Liver (tissue), 8 donors: ENCODE measurements at regions not wholly inside any gene's neighbourhood (a gene's known extent, or its start where the extent isn't known, plus 50 kb on each side); places are given as distances from the start of the nearest gene placed in this dataset.

ENCODE experiments used
- DNase-seq: peaks from one replicate; pipeline ENCODE4 v3.0.0-alpha.2; 2017; ENCODE audit warnings: low spot score
- H3K27ac ChIP-seq, 2 donors: one replicate each; pipeline ENCODE4 v1.7.0; 2013; ENCODE audit warnings: inconsistent platforms in 2 of 2, low read length in 2 of 2, control low read depth in 1 of 2, low read depth in 1 of 2, mild to moderate bottlenecking in 1 of 2
- H3K27me3 ChIP-seq, 4 donors: one replicate each; pipeline versions ENCODE4 v1.6.1 to v1.7.0; 2013; ENCODE audit warnings: low read length in 3 of 4, inconsistent platforms in 1 of 4, mild to moderate bottlenecking in 1 of 4, moderate library complexity in 1 of 4; ENCODE audit not compliant: control insufficient read depth in 4 of 4, insufficient read depth in 4 of 4
- H3K36me3 ChIP-seq, 4 donors: one replicate each; pipeline versions ENCODE4 v1.6.1 to v1.7.0; 2013; ENCODE audit warnings: low read length in 3 of 4, mild to moderate bottlenecking in 3 of 4, low read depth in 1 of 4, moderate library complexity in 1 of 4; ENCODE audit not compliant: control insufficient read depth in 4 of 4, insufficient read depth in 3 of 4
- H3K4me1 ChIP-seq, 4 donors: one replicate each; pipeline versions ENCODE4 v1.6.1 to v1.7.0; 2013; ENCODE audit warnings: low read length in 3 of 4, mild to moderate bottlenecking in 3 of 4, moderate library complexity in 1 of 4; ENCODE audit not compliant: control insufficient read depth in 4 of 4, insufficient read depth in 4 of 4
- H3K4me3 ChIP-seq, 3 donors: one replicate each; pipeline versions ENCODE4 v1.6.1 to v1.7.0; 2013; ENCODE audit warnings: low read length in 3 of 3, control low read depth in 1 of 3, low read depth in 1 of 3, mild to moderate bottlenecking in 1 of 3
- H3K9ac ChIP-seq, 2 donors: one replicate each; pipeline ENCODE4 v1.7.0; 2013; ENCODE audit warnings: low read length in 2 of 2, mild to moderate bottlenecking in 2 of 2, moderate library complexity in 2 of 2, control low read depth in 1 of 2, low read depth in 1 of 2
- H3K9me3 ChIP-seq, 4 donors: one replicate each; pipeline versions ENCODE4 v1.6.1 to v1.7.0; 2013; ENCODE audit warnings: low read length in 3 of 4; ENCODE audit not compliant: control insufficient read depth in 4 of 4
- ATF3 ChIP-seq: IDR thresholded peaks from 2 replicates; pipeline ENCODE4 v1.6.1; 2016; ENCODE audit warnings: antibody characterized with exemption
- CTCF ChIP-seq: fragments of 150-350 bp; IDR thresholded peaks from 2 replicates; pipeline ENCODE4 v1.5.1; 2017; ENCODE audit warnings: improper control_type of control experiment, low read depth, low read length; ENCODE audit not compliant: missing input control
- EGR1 ChIP-seq, 2 donors: IDR thresholded peaks; 2 replicates each; pipeline ENCODE4 v1.6.1; 2016 to 2018; ENCODE audit warnings: antibody characterized with exemption in 2 of 2, low read depth in 2 of 2
- FOXA1 ChIP-seq: IDR thresholded peaks from 2 replicates; pipeline ENCODE4 v1.6.1; 2016; ENCODE audit warnings: antibody characterized with exemption
- FOXA2 ChIP-seq: IDR thresholded peaks from 2 replicates; pipeline ENCODE4 v1.6.1; 2016; ENCODE audit warnings: antibody characterized with exemption
- GABPA ChIP-seq, 2 donors: IDR thresholded peaks in 1 of 2; conservative IDR thresholded peaks in 1 of 2; 2 replicates each; pipeline ENCODE4 v1.6.1; 2016; ENCODE audit warnings: antibody characterized with exemption in 2 of 2, mild to moderate bottlenecking in 1 of 2, moderate library complexity in 1 of 2
- HNF4A ChIP-seq, 2 donors: conservative IDR thresholded peaks; 2 replicates each; pipeline ENCODE4 v1.6.1; 2016; ENCODE audit warnings: antibody characterized with exemption in 2 of 2, mild to moderate bottlenecking in 2 of 2
- HNF4G ChIP-seq: IDR thresholded peaks from 2 replicates; pipeline ENCODE4 v1.6.1; 2016; ENCODE audit warnings: antibody characterized with exemption
- JUND ChIP-seq, 2 donors: IDR thresholded peaks; 2 replicates each; pipeline ENCODE4 v1.6.1; 2016; ENCODE audit warnings: antibody characterized with exemption in 2 of 2
- MAX ChIP-seq: IDR thresholded peaks from 2 replicates; pipeline ENCODE4 v1.6.1; 2016; ENCODE audit warnings: antibody characterized with exemption
- NR2F2 ChIP-seq: IDR thresholded peaks from 2 replicates; pipeline ENCODE4 v1.6.1; 2016; ENCODE audit warnings: antibody characterized with exemption
- RAD21 ChIP-seq, 2 donors: IDR thresholded peaks; 2 replicates each; pipeline ENCODE4 v1.6.1; 2016; ENCODE audit warnings: antibody characterized with exemption in 2 of 2, mild to moderate bottlenecking in 2 of 2
- REST ChIP-seq: IDR thresholded peaks from 2 replicates; pipeline ENCODE4 v1.6.1; 2016; ENCODE audit warnings: antibody characterized with exemption, mild to moderate bottlenecking
- RXRA ChIP-seq, 2 donors: IDR thresholded peaks; 2 replicates each; pipeline ENCODE4 v1.6.1; 2017 to 2018; ENCODE audit warnings: antibody characterized with exemption in 2 of 2, mild to moderate bottlenecking in 1 of 2
- SP1 ChIP-seq: IDR thresholded peaks from 2 replicates; pipeline ENCODE4 v1.6.1; 2018; ENCODE audit warnings: antibody characterized with exemption, mild to moderate bottlenecking
- TAF1 ChIP-seq: conservative IDR thresholded peaks from 2 replicates; pipeline ENCODE4 v1.6.1; 2016; ENCODE audit warnings: antibody characterized with exemption, mild to moderate bottlenecking
- YY1 ChIP-seq: IDR thresholded peaks from 2 replicates; pipeline ENCODE4 v1.6.1; 2016; ENCODE audit warnings: antibody characterized with exemption, mild to moderate bottlenecking
- ZBTB33 ChIP-seq: IDR thresholded peaks from 2 replicates; pipeline ENCODE4 v1.6.1; 2016; ENCODE audit warnings: antibody characterized with exemption
- WGBS: extraction: QIAGEN DNeasy Blood & Tissue Kit; methylation state at CpG from one replicate; pipeline ENCODE4 v1.1.7; 2013; 5-methylcytosine and 5-hydroxymethylcytosine counted together
- donor health status: healthy.
- donor health status: healthy.
- donor health status: healthy.
- donor health status: healthy.
- donor health status: healthy.

GRCh38 chr21:35652872-35653271 is 407.5 kb downstream of the SETD4 start:
- 54% methylated on average over 2 of the region's 2 CpGs for WGBS
- peaks cover 0 to 4% (median 0%) of the 10 kb centered on the region in 4 donors for H3K4me1 ChIP-seq
- no peak overlapping the region for H3K4me3 ChIP-seq
- no peak overlapping the region for H3K27ac ChIP-seq
- H3K36me3 ChIP-seq = no peaks in the 10 kb centered on the region
- H3K9me3 ChIP-seq = no peaks in the 10 kb centered on the region
- peaks cover 0 to 5% (median 0%) of the 10 kb centered on the region in 4 donors for H3K27me3 ChIP-seq
- TF ChIP-seq JUND (IDR thresholded peaks at IDR 0.05) = no peak
- peak in 1 of 2 donors; percentile 11 for TF ChIP-seq RAD21 (IDR thresholded peaks at IDR 0.05)
- H3K9ac ChIP-seq = no peak overlapping the region
- DNase-seq = no peak

GRCh38 chr21:35652196-35652595 is 408.1 kb downstream of the SETD4 start:
- TF ChIP-seq RXRA (IDR thresholded peaks at IDR 0.05) (no peak), TAF1 (no peak), FOXA1 (no peak), RAD21 (IDR thresholded peaks at IDR 0.05) (no peak), MAX (no peak), NR2F2 (no peak), YY1 (no peak), ZBTB33 (no peak), EGR1 (IDR thresholded peaks at IDR 0.05; ENCODE audit: low read depth in 2 of 2) (no peak), SP1 (no peak), REST (no peak), GABPA (IDR thresholded peaks at IDR 0.05 in 1 of 2, conservative IDR thresholded peaks at IDR 0.05 in 1 of 2) (no peak), ATF3 (no peak), FOXA2 (no peak), CTCF (no peak), JUND (IDR thresholded peaks at IDR 0.05) (no peak), HNF4G (no peak), HNF4A (conservative IDR thresholded peaks at IDR 0.05) (no peak)

More at GRCh38 chr21:35652196-35652595, 408.1 kb downstream of the SETD4 start:
- no peak overlapping the region for H3K27ac ChIP-seq
- no peak overlapping the region for H3K4me3 ChIP-seq
- peaks cover 0 to 5% (median 0%) of the 10 kb centered on the region in 4 donors for H3K27me3 ChIP-seq
- H3K36me3 ChIP-seq = no peaks in the 10 kb centered on the region
- H3K9me3 ChIP-seq = no peaks in the 10 kb centered on the region
- 54% methylated on average over 2 of the region's 2 CpGs for WGBS
- H3K4me1 ChIP-seq = peaks cover 0 to 4% (median 0%) of the 10 kb centered on the region in 4 donors
- no peak overlapping the region for H3K9ac ChIP-seq
- no peak for DNase-seq
